GM12878 (cell line): ENCODE measurements at regions not wholly inside any gene's neighbourhood (a gene's known extent, or its start where the extent isn't known, plus 50 kb on each side); places are given as distances from the start of the nearest gene placed in this dataset.

Experiments used
- ATAC-seq: fragments of 200-7000 bp; cut with Tn5 transposase; 3 replicates; pipeline ENCODE4 v1.9.1; 2020; ENCODE audit warnings: mild to moderate bottlenecking, moderate library complexity
- BruUV-seq: library from RNA; stranded (reverse); fragments of 400-500 nt; replicated peaks from 2 replicates; lab custom pipeline; 2021; lab: Mats Ljungman, UMichigan
- CTCF ChIA-PET: fragments of 300-600 bp; sonication (Branson Sonifier 250); formaldehyde crosslinking; extraction: SDS; loops from one replicate; lab custom pipeline; 2021; ENCODE audit warnings: inconsistent platforms; lab: Yijun Ruan, JAX
- POLR2A ChIA-PET: fragments of 350-600 bp; formaldehyde crosslinking; extraction: SDS; loops from one replicate; lab custom pipeline; 2021; ENCODE audit warnings: inconsistent platforms; lab: Charles Lee
- RAD21 ChIA-PET: fragments of 300-600 bp; sonication (Branson Sonifier 250); formaldehyde crosslinking; loops from one replicate; lab custom pipeline; 2023; ENCODE audit warnings: antibody characterized with exemption; ENCODE audit not compliant: unreplicated experiment; lab: Charles Lee
- SMC1A ChIA-PET: fragments of 300-600 bp; sonication (Branson Sonifier 250); formaldehyde crosslinking; loops from one replicate; lab custom pipeline; 2023; ENCODE audit not compliant: unreplicated experiment, uncharacterized antibody; lab: Charles Lee
- DNase-seq: peaks from one replicate; pipeline ENCODE4 v3.0.0-alpha.2; 2011; ENCODE audit warnings: low read depth, low spot score
- FAIRE-seq: peaks from 3 replicates; lab custom pipeline; 2011; peaks lifted over from hg19 to GRCh38; lab: Jason Lieb, UNC
- H2AFZ ChIP-seq: 2 replicates; pipeline ENCODE4 v1.6.0; 2011; ENCODE audit warnings: low read depth, low read length, control low read depth; ENCODE audit not compliant: control insufficient read depth
- H3K27ac ChIP-seq: 2 replicates; pipeline ENCODE4 v1.5.1; 2011; ENCODE audit warnings: control low read depth; ENCODE audit not compliant: control insufficient read depth, insufficient read depth
- H3K27me3 ChIP-seq, 2 experiments: replicated peaks in 1 of 2; 2 replicates each; pipeline versions ENCODE4 v1.6.0 to v1.6.1; 2011; ENCODE audit warnings: low read length in 1 of 2; ENCODE audit not compliant: control insufficient read depth in 2 of 2, insufficient read depth in 2 of 2
- H3K36me3 ChIP-seq, 2 experiments: 2 replicates each; pipeline ENCODE4 v1.5.1; 2011; ENCODE audit warnings: low read length in 1 of 2; ENCODE audit not compliant: control insufficient read depth in 2 of 2, insufficient read depth in 2 of 2
- H3K4me1 ChIP-seq: 2 replicates; pipeline ENCODE4 v1.6.1; 2011; ENCODE audit warnings: mild to moderate bottlenecking, low read length, moderate library complexity, mixed read lengths; ENCODE audit not compliant: control insufficient read depth, insufficient read depth
- H3K4me2 ChIP-seq: 2 replicates; pipeline ENCODE4 v1.6.0; 2011; ENCODE audit warnings: control low read depth; ENCODE audit not compliant: control insufficient read depth, insufficient read depth
- H3K4me3 ChIP-seq: fragments of 200-600 bp; sonication (generic); 2 replicates; pipeline ENCODE4 v1.5.1; 2016
- H3K79me2 ChIP-seq: 2 replicates; pipeline ENCODE4 v1.6.0; 2011; ENCODE audit warnings: low read length; ENCODE audit not compliant: control insufficient read depth, insufficient read depth
- H3K9ac ChIP-seq: 2 replicates; pipeline ENCODE4 v1.8.0; 2011; ENCODE audit warnings: low read length, control low read depth, mixed read lengths; ENCODE audit not compliant: control insufficient read depth, insufficient read depth
- H3K9me3 ChIP-seq: replicated peaks from 3 replicates; pipeline ENCODE4 v1.5.1; 2011; ENCODE audit warnings: mild to moderate bottlenecking, low read length; ENCODE audit not compliant: control insufficient read depth, insufficient read depth
- H4K20me1 ChIP-seq: 2 replicates; pipeline ENCODE4 v1.6.0; 2011; ENCODE audit not compliant: control insufficient read depth, insufficient read depth
- BRCA1 ChIP-seq: IDR thresholded peaks from 2 replicates; pipeline ENCODE4 v1.6.1; 2011; ENCODE audit warnings: low read depth, low read length, improper control_type of control experiment
- CHD1 ChIP-seq: IDR thresholded peaks from 2 replicates; pipeline ENCODE4 v1.6.1; 2012; ENCODE audit warnings: low read depth, low read length, improper control_type of control experiment
- CHD4 ChIP-seq: fragments of 200-600 bp; sonication (generic); IDR thresholded peaks from 2 replicates; pipeline ENCODE4 v1.6.1; 2016; ENCODE audit warnings: mild to moderate bottlenecking
- ETV6 ChIP-seq, 2 experiments: fragments of 450-650 bp in 1 of 2; IDR thresholded peaks in 1 of 2; conservative IDR thresholded peaks in 1 of 2; 2 replicates each; pipeline ENCODE4 v1.6.1; 2014; ENCODE audit warnings: antibody characterized with exemption in 1 of 2, borderline replicate concordance in 1 of 2, low read depth in 1 of 2, mild to moderate bottlenecking in 1 of 2, moderate library complexity in 1 of 2
- GATAD2B ChIP-seq: fragments of 450-650 bp; conservative IDR thresholded peaks from 2 replicates; pipeline ENCODE4 v1.6.1; 2017; ENCODE audit warnings: low read depth, mild to moderate bottlenecking, moderate library complexity
- HDGF ChIP-seq: fragments of 450-650 bp; IDR thresholded peaks from 2 replicates; pipeline ENCODE4 v1.6.1; 2016; ENCODE audit warnings: antibody characterized with exemption
- IRF4 ChIP-seq: IDR thresholded peaks from 2 replicates; pipeline ENCODE4 v1.6.1; 2011; ENCODE audit warnings: low read depth, low read length
- IRF5 ChIP-seq: fragments of 450-650 bp; IDR thresholded peaks from 2 replicates; pipeline ENCODE4 v1.6.1; 2017; ENCODE audit warnings: borderline replicate concordance
- NR2C2 ChIP-seq: IDR thresholded peaks from 2 replicates; pipeline ENCODE4 v1.6.1; 2011; ENCODE audit warnings: borderline replicate concordance, low read depth; ENCODE audit not compliant: control insufficient read depth, insufficient read length
- PBX3 ChIP-seq: IDR thresholded peaks from 2 replicates; pipeline ENCODE4 v1.6.1; 2011; ENCODE audit warnings: mild to moderate bottlenecking, low read depth, low read length, moderate library complexity; ENCODE audit not compliant: insufficient replicate concordance
- POLR2AphosphoS5 ChIP-seq: IDR thresholded peaks from 2 replicates; pipeline ENCODE4 v1.6.1; 2011; ENCODE audit warnings: mild to moderate bottlenecking, low read length, inconsistent platforms
- RAD51 ChIP-seq: fragments of 450-650 bp; IDR thresholded peaks from 2 replicates; pipeline ENCODE4 v1.6.1; 2016; ENCODE audit warnings: moderate library complexity, mild to moderate bottlenecking, inconsistent platforms
- SMAD5 ChIP-seq: IDR thresholded peaks from 2 replicates; pipeline ENCODE4 v1.6.1; 2016; ENCODE audit warnings: antibody characterized with exemption, low read depth
- SMC3 ChIP-seq: IDR thresholded peaks from 2 replicates; pipeline ENCODE4 v1.6.1; 2011; ENCODE audit warnings: low read length, improper control_type of control experiment, borderline replicate concordance
- SP1 ChIP-seq: IDR thresholded peaks from one replicate; pipeline ENCODE4 v1.6.1; 2011; ENCODE audit warnings: low read depth, low read length
- SUZ12 ChIP-seq: fragments of 200-600 bp; sonication (generic); IDR thresholded peaks from one replicate; pipeline ENCODE4 v1.6.1; 2018; ENCODE audit warnings: antibody characterized with exemption, mild to moderate bottlenecking; ENCODE audit not compliant: unreplicated experiment
- TCF3 ChIP-seq: IDR thresholded peaks from 2 replicates; pipeline ENCODE4 v1.6.1; 2012; ENCODE audit warnings: low read depth, mild to moderate bottlenecking, low read length, borderline replicate concordance; ENCODE audit not compliant: insufficient read depth
- ZBTB11 ChIP-seq: fragments of 450-650 bp; formaldehyde crosslinking; IDR thresholded peaks from 2 replicates; pipeline ENCODE4 v1.5.0; 2022; ENCODE audit warnings: mild to moderate bottlenecking, missing genetic modification characterization
- WGBS: methylation state at CpG from one replicate; pipeline ENCODE4 v1.1.6; 2016; ENCODE audit warnings: low lambda C conversion rate; ENCODE audit not compliant: insufficient replicate concordance, insufficient coverage; ENCODE audit errors: missing lambda C conversion rate; 5-methylcytosine and 5-hydroxymethylcytosine counted together
- in situ Hi-C: fragments of 300-500 bp; cut with MboI; formaldehyde crosslinking; loops from 9 replicates; pipeline ENCODE4 v1.14.3; 2018; ENCODE audit warnings: mixed read lengths
- intact Hi-C: fragments of 100-400 bp; cut with micrococcal nuclease; formaldehyde crosslinking; loops from one replicate; pipeline ENCODE4 v1.14.2; 2022; ENCODE audit not compliant: unreplicated experiment

GRCh38 chr10:4079803-4080202, 294.8 kb upstream of the KLF6 start (continued):
- TF ChIP-seq ZBTB11 (CRISPR knock-in tag): no peak
- no peak for TF ChIP-seq RAD51
- no peak for TF ChIP-seq CHD1
- TF ChIP-seq POLR2AphosphoS5: no peak
- TF ChIP-seq GATAD2B: no peak

GRCh38 chr10:4077804-4078203, 292.8 kb upstream of the KLF6 start:
- DNase-seq (no peak), FAIRE-seq (no peak), ATAC-seq (no peak)
- no peaks in the 10 kb centered on the region for H3K36me3 ChIP-seq
- H3K4me3 ChIP-seq: no peak overlapping the region
- WGBS: 63% methylated on average over 3 of the region's 3 CpGs
- TF ChIP-seq CHD4: no peak
- no peak for TF ChIP-seq IRF4
- no peak for TF ChIP-seq SP1
- TF ChIP-seq BRCA1: no peak
- no peak for TF ChIP-seq ETV6 (conservative IDR thresholded peaks at IDR 0.05 in 1 of 2, IDR thresholded peaks at IDR 0.05 in 1 of 2; ENCODE audit: borderline replicate concordance in 1 of 2, low read depth in 1 of 2)
- TF ChIP-seq PBX3: no peak
- TF ChIP-seq SUZ12: no peak
- TF ChIP-seq IRF5: no peak
- TF ChIP-seq HDGF: no peak
- TF ChIP-seq SMAD5: no peak
- TF ChIP-seq NR2C2: no peak
- no peak for TF ChIP-seq SMC3
- TF ChIP-seq TCF3: no peak
- CTCF ChIA-PET: no interaction called here
- H3K4me1 ChIP-seq: peaks cover 6% of the 10 kb centered on the region
- H2AFZ ChIP-seq: no peak overlapping the region
- no peaks in the 10 kb centered on the region for H3K27me3 ChIP-seq
- no peak overlapping the region for H3K9ac ChIP-seq
- H3K9me3 ChIP-seq: no peaks in the 10 kb centered on the region
- POLR2A ChIA-PET: no interaction called here
- RAD21 ChIA-PET: no interaction called here
- no peaks in the 10 kb centered on the region for H3K79me2 ChIP-seq
- no peaks in the 10 kb centered on the region for H4K20me1 ChIP-seq
- in situ Hi-C loops (no loop called here), intact Hi-C loops (no loop called here)
- SMC1A ChIA-PET: no interaction called here
- BruUV-seq: no TSS peak
- no peak overlapping the region for H3K27ac ChIP-seq
- H3K4me2 ChIP-seq: no peak overlapping the region
